ENCODE measurements at regions not wholly inside any gene's neighbourhood (a gene's known extent, or its start where the extent isn't known, plus 50 kb on each side); places are given as distances from the start of the nearest gene placed in this dataset.
A peak's percentile ranks its signal among the peaks of the same experiment; 100 is the strongest.

DNA sequence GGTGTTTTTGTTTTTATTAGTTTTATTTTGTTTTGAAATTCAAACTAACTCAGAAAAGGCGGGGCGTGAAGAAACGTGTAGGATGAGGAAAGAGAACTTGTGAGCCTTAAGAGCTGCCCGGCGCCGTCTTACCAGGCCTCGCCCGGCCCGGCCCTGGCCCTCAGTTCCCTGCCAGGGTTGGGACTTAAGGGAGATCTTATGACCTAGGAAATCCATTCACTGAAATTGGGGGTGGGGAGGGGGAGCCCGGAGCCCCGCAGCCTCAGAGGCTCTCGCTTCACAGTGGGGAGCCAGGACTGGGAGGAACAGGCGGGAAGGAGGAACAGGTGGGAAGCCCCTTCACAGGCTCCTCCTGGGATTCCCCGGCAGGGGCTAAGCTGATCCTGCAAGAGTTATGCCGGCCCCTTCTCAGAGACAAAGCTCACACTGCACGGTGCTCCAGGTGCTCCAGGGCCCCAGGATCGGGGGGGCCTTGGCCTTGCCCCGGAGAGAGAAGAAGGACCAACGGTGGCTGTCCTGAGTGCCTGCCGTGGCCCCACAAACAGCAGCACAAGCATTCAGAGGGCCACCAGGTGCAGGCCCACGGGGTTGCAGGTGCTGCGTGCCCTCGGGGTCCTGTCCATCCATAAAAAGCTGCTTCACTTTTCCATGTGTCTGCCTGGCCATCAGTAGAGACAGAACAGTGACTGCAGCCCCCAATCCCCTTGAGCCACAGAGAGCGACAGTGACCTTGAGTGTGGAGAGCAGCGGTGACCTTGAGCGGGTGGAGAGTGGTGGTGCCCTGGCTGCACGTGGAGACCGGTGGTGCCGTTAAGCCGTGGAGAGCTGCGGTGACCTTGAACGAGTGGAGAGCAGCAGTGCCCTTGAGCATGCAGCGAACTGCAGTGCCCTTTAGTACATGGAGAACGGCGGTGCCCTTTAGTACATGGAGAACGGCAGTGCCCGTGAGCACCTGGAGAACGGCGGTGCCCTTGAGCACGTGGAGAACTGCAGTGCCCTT is 152.7 kb downstream of the DLL1 start:
- TF ChIP-seq, protein P1, sequence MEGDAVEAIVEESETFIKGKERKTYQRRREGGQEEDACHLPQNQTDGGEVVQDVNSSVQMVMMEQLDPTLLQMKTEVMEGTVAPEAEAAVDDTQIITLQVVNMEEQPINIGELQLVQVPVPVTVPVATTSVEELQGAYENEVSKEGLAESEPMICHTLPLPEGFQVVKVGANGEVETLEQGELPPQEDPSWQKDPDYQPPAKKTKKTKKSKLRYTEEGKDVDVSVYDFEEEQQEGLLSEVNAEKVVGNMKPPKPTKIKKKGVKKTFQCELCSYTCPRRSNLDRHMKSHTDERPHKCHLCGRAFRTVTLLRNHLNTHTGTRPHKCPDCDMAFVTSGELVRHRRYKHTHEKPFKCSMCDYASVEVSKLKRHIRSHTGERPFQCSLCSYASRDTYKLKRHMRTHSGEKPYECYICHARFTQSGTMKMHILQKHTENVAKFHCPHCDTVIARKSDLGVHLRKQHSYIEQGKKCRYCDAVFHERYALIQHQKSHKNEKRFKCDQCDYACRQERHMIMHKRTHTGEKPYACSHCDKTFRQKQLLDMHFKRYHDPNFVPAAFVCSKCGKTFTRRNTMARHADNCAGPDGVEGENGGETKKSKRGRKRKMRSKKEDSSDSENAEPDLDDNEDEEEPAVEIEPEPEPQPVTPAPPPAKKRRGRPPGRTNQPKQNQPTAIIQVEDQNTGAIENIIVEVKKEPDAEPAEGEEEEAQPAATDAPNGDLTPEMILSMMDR (IDR thresholded peaks at IDR 0.05) = no peak
- TF ChIP-seq POLR2A (IDR thresholded peaks at IDR 0.05) = no peak
- intact Hi-C loops (cut with DNase I) = no loop called here
- Histone ChIP-seq H3K36me3 (replicated peaks in 1 of 2; ENCODE audit: insufficient read depth in 1 of 2, low read depth in 2 of 2) (no peaks in the 10 kb centered on the region), H3K4me3 (no peak overlapping the region), H3K27ac (peak overlapping the region in 2 of 4 donors; percentile 22 to 48), H3K4me1 (peaks cover 15% of the 10 kb centered on the region), H3K27me3 (no peaks in the 10 kb centered on the region), H3K9me3 (no peaks in the 10 kb centered on the region)
- ATAC-seq (no peak), DNase-seq (peak in 2 of 4 donors; percentile 2 to 9)
- 77 to 85% methylated on average over 31 to 39 of the region's 40 CpGs for WGBS, 2 donors

DNA sequence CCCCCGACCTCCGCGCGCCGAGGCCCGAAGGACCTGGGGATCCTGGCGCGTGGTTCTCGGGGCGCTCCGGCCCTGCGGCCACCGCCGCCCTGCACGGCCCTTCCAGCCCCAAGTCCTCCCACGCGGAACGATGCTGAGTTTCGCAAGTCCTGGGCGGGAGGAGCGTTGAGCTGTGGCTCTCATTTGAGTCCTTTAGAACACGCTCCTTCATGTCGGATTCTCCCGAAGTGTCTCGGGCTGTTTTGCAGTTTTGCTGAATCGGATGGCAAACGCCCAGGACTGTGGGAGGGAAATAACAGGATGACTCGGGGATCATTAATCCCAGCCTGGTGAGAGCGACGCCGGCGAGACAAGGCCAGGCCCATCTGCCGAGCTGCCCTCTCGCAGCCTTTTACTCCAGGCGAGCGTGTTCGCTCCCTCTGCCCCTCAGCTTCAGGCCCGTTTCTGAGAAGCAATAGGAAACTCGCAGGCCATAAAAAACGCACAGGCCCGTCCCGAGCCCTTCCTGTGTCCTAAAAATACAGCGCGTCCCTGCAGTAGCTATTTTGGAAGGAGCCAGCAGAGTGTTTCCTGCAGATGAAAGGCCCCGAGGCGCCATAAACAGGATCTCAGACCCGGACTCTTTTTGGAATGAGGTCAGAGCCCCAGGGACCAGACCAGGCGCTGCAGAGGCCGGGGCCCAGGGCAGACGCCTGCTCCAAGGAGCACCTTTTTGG is 153.5 kb downstream of the DLL1 start:
- peak; percentile 38 for ATAC-seq
- TF ChIP-seq POLR2A (IDR thresholded peaks at IDR 0.05) = peak in 1 of 3 donors; percentile 18
- TF ChIP-seq, protein P1 (IDR thresholded peaks at IDR 0.05) = no peak
- DNase-seq = peak; percentile 18 to 45 (median 30)

DNA sequence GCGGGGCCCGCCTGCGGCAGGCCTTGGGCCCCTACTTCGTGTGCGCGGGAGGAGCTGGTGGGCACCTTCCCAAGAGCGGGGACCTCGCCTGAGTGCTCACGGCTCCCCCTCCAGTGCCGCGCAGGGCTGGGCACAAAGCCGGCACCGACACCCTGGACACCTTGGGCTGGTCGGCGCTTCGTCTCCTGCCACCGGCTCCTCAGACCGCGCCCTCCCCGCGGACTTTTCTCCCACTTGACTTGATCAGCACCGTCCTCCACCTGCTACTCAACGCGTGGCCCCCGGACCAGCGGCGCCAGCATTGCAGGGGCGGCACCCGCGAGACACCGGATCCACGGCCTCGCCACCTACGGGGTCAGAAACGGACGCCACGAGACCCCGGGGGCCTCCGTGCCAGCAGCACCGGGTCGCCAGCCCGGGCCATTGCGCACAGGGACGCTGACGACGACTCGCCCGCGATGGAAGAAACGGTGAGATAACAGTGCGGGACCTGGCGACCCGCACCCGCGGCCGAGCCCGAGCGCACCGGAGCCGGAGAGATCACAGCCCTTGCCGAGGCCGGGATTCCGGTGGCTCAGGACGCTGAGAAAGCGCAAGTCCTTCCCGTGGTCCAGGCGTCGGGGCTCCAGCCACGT is 154.2 kb downstream of the DLL1 start:
- no peak overlapping the region for H3K4me3 ChIP-seq
- DNase-seq = peak in 2 of 4 donors; percentile 9 to 10
- no peak for ATAC-seq
- H3K9me3 ChIP-seq = no peaks in the 10 kb centered on the region
- peak overlapping the region in 2 of 4 donors; percentile 22 to 48 for H3K27ac ChIP-seq
- TF ChIP-seq, protein P1 (IDR thresholded peaks at IDR 0.05) = no peak
- TF ChIP-seq POLR2A (IDR thresholded peaks at IDR 0.05) = no peak
- intact Hi-C loops (cut with DNase I) = no loop called here
- WGBS, 2 donors = 87 to 94% methylated on average over 54 to 69 of the region's 69 CpGs
- no peaks in the 10 kb centered on the region for H3K36me3 ChIP-seq (replicated peaks in 1 of 2; ENCODE audit: insufficient read depth in 1 of 2, low read depth in 2 of 2)
- H3K4me1 ChIP-seq = peaks cover 15% of the 10 kb centered on the region
- H3K27me3 ChIP-seq = no peaks in the 10 kb centered on the region

More for the DNA sequence above, 153.5 kb downstream of the DLL1 start:
- no peaks in the 10 kb centered on the region for H3K36me3 ChIP-seq (replicated peaks in 1 of 2; ENCODE audit: insufficient read depth in 1 of 2, low read depth in 2 of 2)
- H3K4me1 ChIP-seq = peaks cover 15% of the 10 kb centered on the region
- H3K9me3 ChIP-seq = no peaks in the 10 kb centered on the region
- intact Hi-C loops (cut with DNase I) = no loop called here
- H3K4me3 ChIP-seq = no peak overlapping the region
- H3K27me3 ChIP-seq = no peaks in the 10 kb centered on the region
- peak overlapping the region in 2 of 4 donors; percentile 22 to 48 for H3K27ac ChIP-seq
- 84 to 87% methylated on average over 16 to 40 of the region's 50 CpGs for WGBS, 2 donors

DNA sequence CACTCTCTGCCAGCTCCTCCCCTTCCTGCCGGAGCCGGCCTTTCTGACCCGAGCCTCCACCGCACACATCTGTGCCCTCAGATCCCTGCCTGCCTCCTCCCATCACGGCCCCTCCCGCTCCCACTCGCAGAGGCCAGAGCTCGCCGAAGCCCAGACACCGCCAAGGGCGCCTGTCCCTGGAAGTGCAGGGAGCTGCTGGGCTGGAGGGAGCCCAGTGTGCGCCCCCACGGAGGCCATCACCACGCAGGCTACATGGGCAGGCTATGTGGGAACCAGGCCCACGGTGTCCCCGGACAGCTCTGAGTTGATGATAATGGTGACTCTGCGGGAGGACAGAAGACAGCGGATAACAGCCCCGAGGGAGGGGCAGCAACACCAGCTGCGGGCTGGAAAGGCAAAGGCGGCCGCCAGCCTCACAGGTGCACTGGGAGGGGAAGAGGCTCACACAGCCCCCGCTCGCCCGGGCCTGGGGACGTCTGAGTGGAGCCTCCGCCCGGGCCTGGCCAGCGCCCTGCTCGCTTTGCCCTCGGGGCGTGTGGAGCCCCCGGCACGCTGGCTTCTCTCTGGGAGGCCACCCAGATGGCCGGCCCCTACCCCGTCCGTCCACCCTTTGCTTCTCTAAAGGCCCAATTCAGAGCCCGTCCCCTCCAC is 154.9 kb downstream of the DLL1 start:
- no peak overlapping the region for H3K4me3 ChIP-seq
- DNase-seq (peak in 1 of 4 donors; percentile 8), ATAC-seq (no peak)
- peaks cover 15% of the 10 kb centered on the region for H3K4me1 ChIP-seq
- H3K27ac ChIP-seq = no peak overlapping the region
- H3K36me3 ChIP-seq (replicated peaks in 1 of 2; ENCODE audit: insufficient read depth in 1 of 2, low read depth in 2 of 2) = no peaks in the 10 kb centered on the region
- no peak for TF ChIP-seq POLR2A (IDR thresholded peaks at IDR 0.05)
- TF ChIP-seq, protein P1 (IDR thresholded peaks at IDR 0.05) = no peak
- intact Hi-C loops (cut with DNase I) = no loop called here
- no peaks in the 10 kb centered on the region for H3K9me3 ChIP-seq
- H3K27me3 ChIP-seq = no peaks in the 10 kb centered on the region
- WGBS, 2 donors = 82 to 89% methylated on average over 25 to 34 of the region's 38 CpGs

All from body of pancreas (tissue), 4 donors.